ENCODE measurements at regions not wholly inside any gene's neighbourhood (a gene's known extent, or its start where the extent isn't known, plus 50 kb on each side); places are given as distances from the start of the nearest gene placed in this dataset.

DNA sequence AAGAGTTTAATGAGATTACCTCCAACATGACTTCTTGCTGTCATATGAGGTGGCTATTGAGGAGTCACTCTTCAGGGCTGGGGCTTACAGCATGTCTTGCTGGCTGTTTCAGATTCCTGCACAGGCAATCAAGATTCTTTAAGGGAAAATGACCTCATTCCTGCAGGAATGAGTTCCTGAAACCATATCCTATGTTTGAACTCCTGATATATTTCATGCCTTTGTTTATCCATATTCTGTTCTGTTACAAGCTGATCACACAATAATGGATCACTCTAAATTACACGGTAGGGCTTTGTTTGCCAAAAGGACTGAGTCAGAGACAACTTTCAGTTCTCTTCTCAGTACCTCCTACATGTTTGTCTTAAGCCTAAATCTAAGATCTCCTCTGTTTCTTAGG, 879.8 kb upstream of the PIK3C3 start:
- TF ChIP-seq, protein P1, sequence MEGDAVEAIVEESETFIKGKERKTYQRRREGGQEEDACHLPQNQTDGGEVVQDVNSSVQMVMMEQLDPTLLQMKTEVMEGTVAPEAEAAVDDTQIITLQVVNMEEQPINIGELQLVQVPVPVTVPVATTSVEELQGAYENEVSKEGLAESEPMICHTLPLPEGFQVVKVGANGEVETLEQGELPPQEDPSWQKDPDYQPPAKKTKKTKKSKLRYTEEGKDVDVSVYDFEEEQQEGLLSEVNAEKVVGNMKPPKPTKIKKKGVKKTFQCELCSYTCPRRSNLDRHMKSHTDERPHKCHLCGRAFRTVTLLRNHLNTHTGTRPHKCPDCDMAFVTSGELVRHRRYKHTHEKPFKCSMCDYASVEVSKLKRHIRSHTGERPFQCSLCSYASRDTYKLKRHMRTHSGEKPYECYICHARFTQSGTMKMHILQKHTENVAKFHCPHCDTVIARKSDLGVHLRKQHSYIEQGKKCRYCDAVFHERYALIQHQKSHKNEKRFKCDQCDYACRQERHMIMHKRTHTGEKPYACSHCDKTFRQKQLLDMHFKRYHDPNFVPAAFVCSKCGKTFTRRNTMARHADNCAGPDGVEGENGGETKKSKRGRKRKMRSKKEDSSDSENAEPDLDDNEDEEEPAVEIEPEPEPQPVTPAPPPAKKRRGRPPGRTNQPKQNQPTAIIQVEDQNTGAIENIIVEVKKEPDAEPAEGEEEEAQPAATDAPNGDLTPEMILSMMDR (IDR thresholded peaks at IDR 0.05) = no peak
- TF ChIP-seq POLR2A (IDR thresholded peaks at IDR 0.05) = no peak

All from testis (tissue), 2 donors.